Spleen (tissue), 7 donors: ENCODE measurements at regions not wholly inside any gene's neighbourhood (a gene's known extent, or its start where the extent isn't known, plus 50 kb on each side); places are given as distances from the start of the nearest gene placed in this dataset.

Experiments used
- CTCF ChIP-seq, 11 experiments: fragments of 200-600 bp in 7 of 11; fragments of 450-650 bp in 4 of 11; sonication (generic) in 4 of 11; IDR thresholded peaks in 8 of 11; conservative IDR thresholded peaks in 3 of 11; 1 replicate in 7 of 11; 2 replicates in 4 of 11; pipeline versions ENCODE4 v1.4.0 to v1.8.0; 2016 to 2021; ENCODE audit warnings: antibody characterized with exemption in 11 of 11, inconsistent platforms in 4 of 11, mild to moderate bottlenecking in 1 of 11
- POLR2A ChIP-seq, 3 donors: fragments of 450-650 bp; IDR thresholded peaks; one replicate each; pipeline ENCODE4 v1.5.1; 2017; ENCODE audit warnings: antibody characterized with exemption in 3 of 3, mild to moderate bottlenecking in 1 of 3
- POLR2AphosphoS5 ChIP-seq, 3 donors: sonication (generic); formaldehyde crosslinking; IDR thresholded peaks; one replicate each; pipeline ENCODE4 v1.5.1; 2017; ENCODE audit warnings: antibody characterized with exemption in 3 of 3
- donor health status: DM: no; HTN: no; CAD: no; lungs with moderate emphysema.
- donor health status: DM: no; HTN: no; CAD: no.
- donor health status: DM: no; HTN: no; CAD: no.

DNA sequence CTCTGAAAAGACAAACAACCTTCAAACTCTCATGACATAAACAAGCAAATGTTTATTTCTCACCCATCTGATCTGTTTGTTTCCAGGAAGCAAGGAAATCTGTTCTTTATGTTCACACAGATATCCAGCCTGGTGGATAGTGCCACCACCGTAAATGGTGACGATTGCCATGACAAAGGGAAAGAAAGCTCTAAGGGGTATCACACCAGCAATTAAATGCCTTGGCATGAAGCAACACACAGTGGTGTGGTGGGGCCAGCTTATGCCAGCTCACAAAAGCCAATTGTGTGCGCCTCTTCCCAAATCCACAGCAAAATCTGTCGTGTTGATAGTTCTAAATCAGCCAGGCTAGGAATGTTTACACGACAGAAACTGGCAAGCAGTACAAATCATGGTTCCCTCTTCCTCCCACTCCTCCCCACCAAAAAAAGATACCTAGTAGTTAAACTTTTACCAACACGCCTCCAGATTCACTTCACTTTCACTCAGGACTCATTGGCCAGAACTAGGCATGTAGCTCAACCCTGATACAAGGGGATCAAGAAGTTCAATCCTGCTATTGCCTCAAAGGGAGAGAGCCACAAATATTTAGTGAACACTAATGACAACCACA is 189.2 kb upstream of the SLCO3A1 start:
- TF ChIP-seq POLR2A (IDR thresholded peaks at IDR 0.05) (no peak), CTCF (IDR thresholded peaks at IDR 0.05 in 8 of 11, conservative IDR thresholded peaks at IDR 0.05 in 3 of 11) (no peak), POLR2AphosphoS5 (IDR thresholded peaks at IDR 0.05) (no peak)
